Osteoblast (primary cell): ENCODE measurements at regions not wholly inside any gene's neighbourhood (a gene's known extent, or its start where the extent isn't known, plus 50 kb on each side); places are given as distances from the start of the nearest gene placed in this dataset.

ENCODE experiments used
- DNase-seq: peaks from one replicate; pipeline ENCODE4 v3.0.0; 2011; ENCODE audit warnings: low spot score, mixed read lengths; ENCODE audit not compliant: insufficient read length; ENCODE audit errors: missing footprints
- H2AFZ ChIP-seq: 2 replicates; pipeline ENCODE4 v1.6.0; 2011; ENCODE audit warnings: mild to moderate bottlenecking, low read length
- H3K27ac ChIP-seq: 2 replicates; pipeline ENCODE4 v1.5.1; 2011; ENCODE audit warnings: mild to moderate bottlenecking, low read depth, low read length, moderate library complexity
- H3K27me3 ChIP-seq: 2 replicates; pipeline ENCODE4 v1.6.0; 2012; ENCODE audit warnings: mild to moderate bottlenecking, control low read depth, inconsistent platforms, low read length, moderate library complexity; ENCODE audit not compliant: insufficient read depth
- H3K36me3 ChIP-seq: 2 replicates; pipeline ENCODE4 v1.5.1; 2011; ENCODE audit warnings: mild to moderate bottlenecking, low read length, control low read depth, moderate library complexity; ENCODE audit not compliant: insufficient read depth
- H3K4me1 ChIP-seq: 2 replicates; pipeline ENCODE4 v1.5.1; 2011; ENCODE audit warnings: mild to moderate bottlenecking, low read length, control low read depth, moderate library complexity; ENCODE audit not compliant: insufficient read depth
- H3K4me2 ChIP-seq: 2 replicates; pipeline ENCODE4 v1.6.0; 2011; ENCODE audit warnings: mild to moderate bottlenecking, low read length; ENCODE audit not compliant: insufficient read depth
- H3K4me3 ChIP-seq: fragments of 200-600 bp; sonication (generic); 3 replicates; pipeline ENCODE4 v1.5.1; 2012; ENCODE audit warnings: mild to moderate bottlenecking, low read length, inconsistent platforms; ENCODE audit not compliant: insufficient read depth
- H3K79me2 ChIP-seq: 2 replicates; pipeline ENCODE4 v1.6.0; 2012; ENCODE audit warnings: mild to moderate bottlenecking, low read length, control low read depth, inconsistent platforms; ENCODE audit not compliant: insufficient read depth
- H3K9me3 ChIP-seq: 2 replicates; pipeline ENCODE4 v1.5.1; 2011; ENCODE audit warnings: low read depth, low read length, control low read depth
- H4K20me1 ChIP-seq: 2 replicates; pipeline ENCODE4 v1.6.0; 2012; ENCODE audit warnings: mild to moderate bottlenecking, low read length, control low read depth; ENCODE audit not compliant: insufficient read depth
- CTCF ChIP-seq: IDR thresholded peaks from 2 replicates; pipeline ENCODE4 v1.5.1; 2011; ENCODE audit warnings: mild to moderate bottlenecking, low read depth, low read length, moderate library complexity; ENCODE audit errors: extremely low read depth

- no peak overlapping the region for H2AFZ ChIP-seq
- no peaks in the 10 kb centered on the region for H3K36me3 ChIP-seq
- H3K4me3 ChIP-seq, result no peak overlapping the region
- peaks cover 3% of the 10 kb centered on the region for H3K4me1 ChIP-seq
- no peaks in the 10 kb centered on the region for H3K79me2 ChIP-seq
- H3K27ac ChIP-seq, result no peak overlapping the region
- H4K20me1 ChIP-seq, result no peaks in the 10 kb centered on the region
- no peaks in the 10 kb centered on the region for H3K27me3 ChIP-seq
- DNase-seq, result no peak
- H3K9me3 ChIP-seq, result no peaks in the 10 kb centered on the region
- H3K4me2 ChIP-seq, result no peak overlapping the region
- TF ChIP-seq CTCF, result no peak
These were observed 151.5 kb upstream of the ABCA1 start for GRCh38 chr9:105079457-105079856.

- no peak for TF ChIP-seq CTCF
- no peaks in the 10 kb centered on the region for H3K27me3 ChIP-seq
- no peaks in the 10 kb centered on the region for H4K20me1 ChIP-seq
- no peaks in the 10 kb centered on the region for H3K4me1 ChIP-seq
- no peak overlapping the region for H2AFZ ChIP-seq
- H3K4me2 ChIP-seq, result no peak overlapping the region
- H3K79me2 ChIP-seq, result no peaks in the 10 kb centered on the region
- H3K36me3 ChIP-seq, result no peaks in the 10 kb centered on the region
- no peaks in the 10 kb centered on the region for H3K9me3 ChIP-seq
- H3K27ac ChIP-seq, result no peak overlapping the region
- H3K4me3 ChIP-seq, result no peak overlapping the region
- no peak for DNase-seq
These were observed 154.9 kb upstream of the ABCA1 start for GRCh38 chr9:105082843-105083242.

GRCh38 chr9:105083256-105083655 lies 155.3 kb upstream of the ABCA1 start:
- no peaks in the 10 kb centered on the region for H3K36me3 ChIP-seq
- H3K27ac ChIP-seq, result no peak overlapping the region
- no peak for TF ChIP-seq CTCF
- no peaks in the 10 kb centered on the region for H4K20me1 ChIP-seq
- no peaks in the 10 kb centered on the region for H3K9me3 ChIP-seq
- no peaks in the 10 kb centered on the region for H3K27me3 ChIP-seq
- H3K4me3 ChIP-seq, result no peak overlapping the region
- no peak for DNase-seq
- H3K79me2 ChIP-seq, result no peaks in the 10 kb centered on the region
- no peak overlapping the region for H3K4me2 ChIP-seq
- no peak overlapping the region for H2AFZ ChIP-seq
- H3K4me1 ChIP-seq, result no peaks in the 10 kb centered on the region

DNA sequence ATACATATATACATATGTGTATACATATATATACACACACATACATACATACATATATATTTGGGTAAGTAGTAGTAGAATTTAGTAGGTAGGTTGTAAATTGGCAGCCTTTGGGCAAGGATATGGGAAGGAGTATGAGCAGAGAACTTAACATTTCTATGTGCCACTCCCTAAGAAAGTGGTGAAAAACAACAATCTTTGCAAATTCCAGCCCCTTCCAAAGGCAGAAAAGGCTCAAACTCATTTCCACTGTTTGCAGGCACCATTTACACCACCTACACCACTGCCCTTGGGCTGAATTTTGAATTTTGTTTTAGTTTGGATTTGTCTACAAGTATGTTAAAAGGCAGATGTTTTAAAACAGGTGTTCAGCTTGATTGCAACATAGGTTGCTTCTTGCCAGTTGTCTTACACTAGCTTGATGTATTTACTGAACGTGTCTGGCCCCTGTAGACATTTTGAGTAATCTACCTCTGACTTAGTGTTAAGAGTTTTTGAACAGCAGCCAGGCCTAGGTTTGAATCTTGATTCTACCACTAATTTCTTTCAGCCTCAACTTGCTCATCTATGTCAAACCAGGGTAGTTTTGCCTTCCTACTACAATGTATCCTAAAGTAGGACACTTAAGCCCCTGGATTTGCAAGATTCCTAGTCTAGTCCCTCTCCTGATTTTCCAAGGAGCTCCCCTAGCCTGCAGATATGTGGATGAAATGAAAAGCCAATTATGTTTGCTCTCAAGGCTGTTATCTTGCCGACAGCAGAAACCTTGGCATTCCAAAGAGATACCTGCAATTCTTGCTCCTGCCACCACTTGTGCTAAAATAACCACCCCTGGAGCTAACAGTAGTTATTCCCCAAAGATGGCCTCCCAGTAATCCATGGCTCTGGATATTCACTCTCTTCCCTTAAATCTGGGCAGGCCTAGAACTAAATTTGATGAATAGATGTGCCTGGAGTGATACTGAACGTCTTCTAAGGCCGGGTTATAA lies 156.2 kb upstream of the SLC44A1 start:
- no peaks in the 10 kb centered on the region for H4K20me1 ChIP-seq
- TF ChIP-seq CTCF, result no peak
- H3K4me2 ChIP-seq, result no peak overlapping the region
- H3K9me3 ChIP-seq, result no peaks in the 10 kb centered on the region
- no peaks in the 10 kb centered on the region for H3K79me2 ChIP-seq
- H3K4me3 ChIP-seq, result no peak overlapping the region
- H3K27ac ChIP-seq, result no peak overlapping the region
- H2AFZ ChIP-seq, result no peak overlapping the region
- no peaks in the 10 kb centered on the region for H3K27me3 ChIP-seq
- H3K4me1 ChIP-seq, result no peaks in the 10 kb centered on the region
- no peaks in the 10 kb centered on the region for H3K36me3 ChIP-seq
- no peak for DNase-seq
